PC-3 (cell line): ENCODE measurements at regions not wholly inside any gene's neighbourhood (a gene's known extent, or its start where the extent isn't known, plus 50 kb on each side); places are given as distances from the start of the nearest gene placed in this dataset.

Experiments used
- ATAC-seq: fragments of 200-7000 bp; cut with Tn5 transposase; 2 replicates; pipeline ENCODE4 v1.9.1; 2020; ENCODE audit warnings: mild to moderate bottlenecking, moderate library complexity
- BruUV-seq: library from RNA; stranded (reverse); fragments of 400-500 nt; replicated peaks from 2 replicates; lab custom pipeline; 2021; lab: Mats Ljungman, UMichigan
- CTCF ChIA-PET: fragments of 300-600 bp; sonication (Branson Sonifier 250); formaldehyde crosslinking; loops from one replicate; lab custom pipeline; 2022; ENCODE audit warnings: antibody characterized with exemption; lab: Charles Lee
- POLR2A ChIA-PET: fragments of 300-600 bp; sonication (Branson Sonifier 250); formaldehyde crosslinking; loops from one replicate; lab custom pipeline; 2022; ENCODE audit warnings: antibody characterized with exemption; ENCODE audit not compliant: unreplicated experiment; lab: Charles Lee
- DNase-seq: peaks from one replicate; pipeline ENCODE4 v3.0.0-alpha.2; 2015
- H2AFZ ChIP-seq: fragments of 300-600 bp; sonication (generic); 2 replicates; pipeline ENCODE4 v1.6.0; 2016; ENCODE audit warnings: antibody characterized with exemption, low read length
- H3F3A ChIP-seq: fragments of 300-600 bp; sonication (generic); one replicate; pipeline ENCODE4 v1.6.0; 2017; ENCODE audit warnings: antibody characterized with exemption, low read length, control low read depth, mild to moderate bottlenecking; ENCODE audit not compliant: unreplicated experiment
- H3K27ac ChIP-seq: fragments of 300-600 bp; sonication (generic); 2 replicates; pipeline ENCODE4 v1.5.1; 2016; ENCODE audit warnings: mild to moderate bottlenecking, low read length
- H3K27me3 ChIP-seq: fragments of 300-600 bp; sonication (generic); 2 replicates; pipeline ENCODE4 v1.6.1; 2016; ENCODE audit warnings: low read length, mixed read lengths
- H3K36me3 ChIP-seq: fragments of 300-600 bp; sonication (generic); 2 replicates; pipeline ENCODE4 v1.6.1; 2016; ENCODE audit warnings: low read depth, mixed run types, low read length, mixed read lengths
- H3K4me1 ChIP-seq: fragments of 300-600 bp; sonication (generic); 2 replicates; pipeline ENCODE4 v1.5.1; 2016; ENCODE audit warnings: low read length; ENCODE audit not compliant: insufficient read depth
- H3K4me2 ChIP-seq: fragments of 300-600 bp; sonication (generic); 2 replicates; pipeline ENCODE4 v1.6.0; 2016; ENCODE audit warnings: low read length
- H3K4me3 ChIP-seq: fragments of 300-600 bp; sonication (generic); 2 replicates; pipeline ENCODE4 v1.5.1; 2016; ENCODE audit warnings: mild to moderate bottlenecking, low read length, mixed read lengths
- H3K79me2 ChIP-seq: fragments of 300-600 bp; sonication (generic); 2 replicates; pipeline ENCODE4 v1.6.1; 2017; ENCODE audit warnings: low read length, mixed read lengths
- H3K9ac ChIP-seq: fragments of 300-600 bp; sonication (generic); 2 replicates; pipeline ENCODE4 v1.6.0; 2016; ENCODE audit warnings: mild to moderate bottlenecking, low read length
- H3K9me2 ChIP-seq: fragments of 300-600 bp; sonication (generic); replicated peaks from 2 replicates; pipeline ENCODE4 v1.6.1; 2016; ENCODE audit warnings: mixed run types, low read length, mixed read lengths
- H3K9me3 ChIP-seq: fragments of 300-600 bp; sonication (generic); 2 replicates; pipeline ENCODE4 v1.6.1; 2016; ENCODE audit warnings: low read length, mixed read lengths
- H4K20me1 ChIP-seq: fragments of 300-600 bp; sonication (generic); 2 replicates; pipeline ENCODE4 v1.6.1; 2016; ENCODE audit warnings: low read length, mixed read lengths
- CTCF ChIP-seq: fragments of 300-600 bp; sonication (generic); conservative IDR thresholded peaks from 2 replicates; pipeline ENCODE4 v1.5.1; 2017; ENCODE audit warnings: antibody characterized with exemption, low read depth, mild to moderate bottlenecking, low read length
- EZH2 ChIP-seq: fragments of 300-600 bp; sonication (generic); IDR thresholded peaks from one replicate; pipeline ENCODE4 v1.6.1; 2017; ENCODE audit warnings: antibody characterized with exemption, mild to moderate bottlenecking, low read length; ENCODE audit not compliant: unreplicated experiment
- EZH2phosphoT487 ChIP-seq: fragments of 300-600 bp; sonication (generic); IDR thresholded peaks from 2 replicates; pipeline ENCODE4 v1.6.1; 2018; ENCODE audit warnings: mild to moderate bottlenecking, antibody characterized with exemption, low read length, borderline replicate concordance
- intact Hi-C: fragments of 100-400 bp; cut with micrococcal nuclease; formaldehyde crosslinking; loops from 2 replicates; pipeline ENCODE4 v1.9.0; 2023

GRCh38 chr20:10741060-10741459 lies 67.3 kb upstream of the JAG1 start:
- Histone ChIP-seq H4K20me1 (no peaks in the 10 kb centered on the region), H3F3A (no peaks in the 10 kb centered on the region), H3K9me3 (no peaks in the 10 kb centered on the region), H3K4me1 (peaks cover 15% of the 10 kb centered on the region), H3K4me2 (peak overlapping the region; percentile 11; the same call in 1 of the 2 replicates), H3K9ac (no peak overlapping the region), H3K4me3 (no peak overlapping the region), H3K27me3 (no peaks in the 10 kb centered on the region), H3K27ac (peak overlapping the region; percentile 16; the same call in 1 of the 2 replicates), H2AFZ (no peak overlapping the region), H3K79me2 (no peaks in the 10 kb centered on the region), H3K9me2 (no peaks in the 10 kb centered on the region), H3K36me3 (no peaks in the 10 kb centered on the region)
- no TSS peak for BruUV-seq
- ChIA-PET CTCF (no interaction called here), POLR2A (no interaction called here)
- intact Hi-C loops = no loop called here
- ATAC-seq (peak; percentile 61), DNase-seq (peak; percentile 64)
- no peak for TF ChIP-seq EZH2phosphoT487
- TF ChIP-seq CTCF = no peak
- no peak for TF ChIP-seq EZH2

GRCh38 chr20:10745790-10746189 lies 72.0 kb upstream of the JAG1 start:
- CTCF ChIA-PET = no interaction called here
- DNase-seq = no peak
- no peak overlapping the region for H3K4me2 ChIP-seq
- POLR2A ChIA-PET = no interaction called here
- H3K27ac ChIP-seq = no peak overlapping the region
- ATAC-seq = no peak
- no peaks in the 10 kb centered on the region for H3K36me3 ChIP-seq
- H3K27me3 ChIP-seq = no peaks in the 10 kb centered on the region
- H3F3A ChIP-seq = no peaks in the 10 kb centered on the region
- intact Hi-C loops = no loop called here
- no peaks in the 10 kb centered on the region for H3K79me2 ChIP-seq
- TF ChIP-seq EZH2 = no peak
- TF ChIP-seq CTCF = no peak
- TF ChIP-seq EZH2phosphoT487 = no peak
- no peaks in the 10 kb centered on the region for H3K9me3 ChIP-seq
- BruUV-seq = no TSS peak
- no peaks in the 10 kb centered on the region for H3K9me2 ChIP-seq
- no peak overlapping the region for H3K4me3 ChIP-seq
- no peak overlapping the region for H3K9ac ChIP-seq
- no peaks in the 10 kb centered on the region for H4K20me1 ChIP-seq
- peaks cover 13% of the 10 kb centered on the region for H3K4me1 ChIP-seq
- H2AFZ ChIP-seq = no peak overlapping the region

- Histone ChIP-seq H3K27me3 (no peaks in the 10 kb centered on the region), H3K4me3 (no peak overlapping the region), H3K9me3 (no peaks in the 10 kb centered on the region), H2AFZ (peak overlapping the region; percentile 31), H4K20me1 (no peaks in the 10 kb centered on the region), H3K4me2 (no peak overlapping the region), H3K4me1 (0 out of 2 replicates have a peak, but pooled peaks cover 7% of the 10 kb centered on the region), H3F3A (no peaks in the 10 kb centered on the region), H3K79me2 (no peaks in the 10 kb centered on the region), H3K27ac (no peak overlapping the region), H3K9ac (no peak overlapping the region), H3K9me2 (no peaks in the 10 kb centered on the region), H3K36me3 (no peaks in the 10 kb centered on the region)
- ATAC-seq = no peak
- DNase-seq = peak; percentile 29
- BruUV-seq = no TSS peak
- CTCF ChIA-PET = no interaction called here
- intact Hi-C loops = no loop called here
- TF ChIP-seq EZH2 = no peak
- TF ChIP-seq CTCF = no peak
- no peak for TF ChIP-seq EZH2phosphoT487
- POLR2A ChIA-PET = interaction anchor here (0.7 kb wide), 1 partner anchor 51 kb away, joined by 3 read pairs; no protein-coding TSS in a partner anchor
Measured at GRCh38 chr20:10747019-10747418, 73.2 kb upstream of the JAG1 start.
